IPS-NIHi11 (cell line): ENCODE measurements at regions not wholly inside any gene's neighbourhood (a gene's known extent, or its start where the extent isn't known, plus 50 kb on each side); places are given as distances from the start of the nearest gene placed in this dataset.
"Not testable (repeated sequence)": the region's sequence is repeated elsewhere in the genome, so short reads cannot be mapped to it uniquely, and the experiment has no call there.

Source experiments
- DNase-seq: peaks from one replicate; pipeline ENCODE4 v3.0.0; 2012; ENCODE audit warnings: mixed read lengths, low spot score

DNA sequence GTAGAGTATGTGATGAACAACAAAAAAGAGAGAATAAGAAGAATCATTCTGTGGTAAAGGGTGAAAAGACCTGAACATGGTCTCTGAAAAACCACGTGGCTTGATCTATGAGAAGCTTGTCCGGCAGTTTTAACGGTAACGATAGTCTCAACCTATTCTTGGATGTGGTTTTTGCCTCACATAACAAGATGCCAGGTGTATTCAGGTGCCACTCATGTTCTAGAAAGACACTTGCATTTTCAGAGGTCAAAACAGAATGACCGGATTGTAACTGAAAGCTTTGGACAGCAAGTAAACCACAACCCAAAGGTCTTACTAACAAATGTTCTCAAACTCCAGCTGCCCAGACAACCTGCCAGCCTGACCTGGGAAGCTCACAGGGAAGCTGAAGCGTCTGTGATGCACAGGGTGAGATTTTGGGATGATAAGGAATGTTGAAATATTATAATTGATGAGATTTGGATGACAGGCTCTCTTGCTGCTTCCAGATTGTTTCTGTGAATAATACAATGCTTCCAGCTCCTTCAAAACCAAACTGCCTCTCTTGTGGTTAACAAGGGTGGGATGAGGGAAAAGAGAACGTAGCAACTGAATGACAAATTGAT, 137.4 kb upstream of the GRB10 start:
- no peak for DNase-seq

DNA sequence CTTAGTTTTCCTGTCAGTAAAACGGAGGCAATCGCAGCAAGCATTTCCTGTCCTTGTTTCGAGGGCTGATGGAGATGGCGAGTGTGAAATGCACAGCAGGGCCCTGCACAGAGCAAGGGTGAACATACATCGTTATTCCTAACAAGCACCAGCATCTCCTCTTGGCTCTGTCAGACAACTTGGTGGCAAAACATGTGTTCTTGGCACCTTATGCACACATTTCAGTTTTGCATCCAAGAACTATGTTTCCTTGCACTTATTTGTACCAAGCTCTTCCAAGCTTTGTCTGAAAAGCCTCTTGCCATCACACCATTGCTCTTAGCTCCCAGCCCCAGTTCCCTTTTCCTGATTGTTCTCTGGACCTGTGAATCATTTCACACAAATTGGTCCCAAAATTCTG, 132.9 kb upstream of the GRB10 start:
- no peak for DNase-seq

DNA sequence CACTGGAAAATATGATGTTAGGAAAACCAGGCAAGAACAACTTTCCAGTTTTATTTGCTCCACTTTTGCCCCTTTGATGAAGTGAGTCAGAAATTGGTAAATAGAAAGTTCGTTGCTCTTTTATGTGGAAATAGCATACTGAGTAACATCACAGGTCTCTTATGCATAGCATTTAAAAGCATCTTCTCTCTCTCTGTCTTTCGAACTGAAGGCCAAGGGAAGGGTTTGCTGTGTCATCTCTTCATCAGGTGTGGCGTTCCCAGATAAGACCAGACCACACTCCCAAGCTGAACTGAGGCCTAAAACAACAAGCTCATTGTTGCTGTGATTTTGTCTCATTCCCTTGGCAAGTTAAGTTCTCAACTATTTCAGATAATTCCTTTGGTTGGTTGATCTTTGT, 131.8 kb upstream of the GRB10 start:
- DNase-seq: no peak

DNA sequence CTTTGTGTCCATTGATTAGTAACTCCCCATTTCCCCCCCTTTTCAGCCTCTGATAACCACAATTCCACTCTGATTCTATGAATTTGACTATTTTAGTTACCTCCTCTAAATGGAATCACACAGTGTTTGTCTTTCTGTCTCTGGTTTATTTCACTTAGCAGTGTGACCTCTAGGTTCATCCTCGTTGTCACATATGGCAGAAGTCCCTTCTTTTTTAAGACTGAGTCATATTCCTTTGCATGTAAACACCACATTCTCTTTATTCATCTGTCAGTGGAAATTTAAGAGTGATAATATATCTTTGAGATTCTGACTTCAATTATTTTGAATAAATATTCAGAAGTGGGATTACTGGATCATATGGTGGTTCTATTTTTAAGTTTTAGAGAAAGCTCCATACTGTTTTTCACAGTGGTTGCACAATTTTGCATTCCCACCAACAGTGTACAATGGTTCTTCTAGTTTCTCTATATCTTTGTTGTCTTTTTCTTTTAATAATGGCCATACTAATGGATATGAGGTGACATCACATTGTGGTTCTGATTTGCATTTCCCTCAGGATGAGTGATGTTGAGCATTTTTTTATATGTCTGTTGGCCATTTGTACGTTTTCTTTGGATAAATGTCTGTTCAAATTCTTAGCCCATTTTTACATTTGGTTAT, 126.1 kb upstream of the GRB10 start:
- no peak for DNase-seq

DNA sequence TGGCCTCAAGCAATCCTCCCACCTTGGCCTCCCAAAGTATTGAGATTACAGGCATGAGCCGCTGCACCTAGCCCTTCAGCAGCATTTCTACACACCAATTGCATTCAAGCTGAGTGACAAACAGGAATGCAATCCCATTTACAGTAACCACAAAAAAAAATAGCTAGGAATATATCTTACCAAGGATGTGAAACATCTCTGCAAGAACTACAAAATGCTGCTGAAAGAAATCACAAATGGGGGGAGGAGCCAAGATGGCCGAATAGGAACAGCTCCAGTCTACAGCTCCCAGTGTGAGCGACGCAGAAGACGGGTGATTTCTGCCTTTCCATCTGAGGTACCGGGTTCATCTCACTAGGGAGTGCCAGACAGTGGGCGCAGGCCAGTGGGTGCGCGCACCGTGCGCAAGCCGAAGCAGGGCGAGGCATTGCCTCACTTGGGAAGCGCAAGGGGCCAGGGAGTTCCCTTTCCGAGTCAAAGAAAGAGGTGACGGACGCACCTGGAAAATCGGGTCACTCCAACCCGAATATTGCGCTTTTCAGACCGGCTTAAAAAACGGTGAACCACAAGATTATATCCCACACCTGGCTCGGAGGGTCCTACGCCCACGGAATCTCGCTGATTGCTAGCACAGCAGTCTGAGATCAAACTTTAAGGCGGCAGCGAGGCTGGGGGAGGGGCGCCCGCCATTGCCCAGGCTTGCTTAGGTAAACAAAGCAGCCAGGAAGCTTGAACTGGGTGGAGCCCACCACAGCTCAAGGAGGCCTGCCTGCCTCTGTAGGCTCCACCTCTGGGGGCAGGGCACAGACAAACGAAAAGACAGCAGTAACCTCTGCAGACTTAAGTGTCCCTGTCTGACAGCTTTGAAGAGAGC, 116.1 kb upstream of the GRB10 start:
- not testable (repeated sequence) for DNase-seq

DNA sequence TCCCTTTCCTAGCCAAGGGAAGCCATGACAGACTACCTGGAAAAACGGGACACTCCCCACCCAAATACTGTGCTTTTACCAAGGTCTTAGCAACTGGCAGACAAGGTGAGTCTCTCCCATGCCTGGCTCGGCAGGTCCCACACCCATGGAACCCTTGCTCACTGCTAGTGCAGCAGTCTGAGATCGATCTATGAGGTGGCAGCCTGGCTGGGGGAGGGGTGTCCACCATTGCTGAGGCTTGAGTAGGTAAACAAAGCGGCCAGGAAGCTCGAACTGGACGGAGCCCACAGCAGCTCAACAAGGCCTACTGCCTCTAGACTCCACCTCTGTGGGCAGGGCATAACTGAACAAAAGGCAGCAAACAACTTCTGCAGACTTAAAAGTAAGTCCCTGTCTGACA, 104.4 kb upstream of the GRB10 start:
- not testable (repeated sequence) for DNase-seq

DNA sequence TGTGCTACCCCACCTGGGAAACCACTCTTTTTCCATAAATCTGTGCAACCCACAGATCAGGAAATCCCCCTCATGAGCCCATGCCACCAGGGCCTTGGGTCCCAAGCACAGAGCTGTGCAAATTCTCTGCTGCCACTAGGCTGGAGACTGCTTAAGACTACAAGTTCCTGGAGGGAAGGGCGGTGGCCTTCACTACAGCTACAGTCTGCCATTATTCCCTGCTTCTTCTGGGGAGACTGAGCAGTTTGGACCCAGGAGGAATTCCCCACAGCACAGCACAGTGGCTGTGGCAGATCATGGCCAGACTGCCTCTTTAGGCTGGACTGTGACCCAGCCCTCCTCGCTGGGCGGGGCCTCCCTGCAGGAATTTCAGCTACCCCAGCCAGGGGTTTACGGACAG, 89.7 kb upstream of the GRB10 start:
- no peak for DNase-seq

DNA sequence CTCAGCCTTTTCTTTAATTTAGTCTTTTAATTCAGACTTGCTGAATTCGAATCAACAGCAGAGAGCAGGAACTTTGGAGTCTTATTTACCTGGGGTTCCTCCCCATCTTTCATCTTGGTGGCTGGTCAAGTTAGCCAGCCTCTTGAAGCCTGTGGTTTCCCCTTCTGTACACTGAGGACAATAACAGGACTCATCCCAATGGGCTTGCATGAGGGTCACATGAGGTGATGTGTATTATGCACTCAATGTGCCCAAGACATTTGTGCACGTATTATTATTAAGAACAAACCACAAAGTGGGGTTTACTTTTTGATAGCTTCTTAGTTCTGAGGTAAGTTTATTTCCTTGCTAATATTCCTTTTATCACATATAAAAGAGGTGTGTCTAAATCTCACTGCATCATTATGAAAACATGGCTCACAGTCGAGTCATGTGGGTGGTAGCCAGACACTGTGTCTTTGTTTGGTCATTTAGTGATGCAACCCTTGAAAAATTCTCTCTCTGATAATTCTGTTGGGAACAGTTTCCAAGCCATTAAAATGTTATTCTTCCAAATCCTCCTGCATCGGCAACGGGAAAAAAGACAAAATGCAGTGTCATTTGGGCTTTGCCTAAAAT, 86.5 kb upstream of the GRB10 start:
- no peak for DNase-seq

DNA sequence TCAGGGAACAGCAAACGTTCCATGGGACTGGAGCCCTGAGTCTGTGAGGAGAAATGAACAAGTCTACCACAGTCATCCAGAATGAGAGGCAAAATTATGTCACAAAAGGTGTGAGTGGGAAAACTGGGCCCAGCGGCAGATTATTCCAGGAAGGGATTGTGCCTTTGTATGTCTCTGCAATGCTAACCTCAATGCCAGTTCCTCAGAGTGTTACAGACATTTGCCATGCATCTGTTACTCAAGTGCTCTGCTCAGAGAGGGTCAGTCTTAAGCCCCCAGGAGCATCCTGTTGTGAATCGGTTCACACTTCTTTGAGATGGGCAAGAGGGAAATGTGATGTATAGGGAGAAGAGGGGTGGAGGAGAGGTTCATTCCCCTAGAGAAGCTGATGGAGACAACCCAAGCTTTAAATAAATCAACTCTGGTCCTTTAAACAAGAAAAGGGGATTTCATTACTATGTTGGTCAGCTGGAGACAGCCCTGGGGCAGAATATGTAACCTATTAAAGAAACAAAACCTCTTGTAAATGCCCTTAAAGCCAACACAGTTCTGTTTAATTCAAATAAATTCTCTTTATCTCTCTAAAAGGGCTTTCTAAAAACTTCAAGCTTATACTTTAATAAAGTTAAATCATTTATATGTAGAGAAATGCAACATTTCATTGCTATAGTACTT, 85.9 kb upstream of the GRB10 start:
- DNase-seq: no peak

DNA sequence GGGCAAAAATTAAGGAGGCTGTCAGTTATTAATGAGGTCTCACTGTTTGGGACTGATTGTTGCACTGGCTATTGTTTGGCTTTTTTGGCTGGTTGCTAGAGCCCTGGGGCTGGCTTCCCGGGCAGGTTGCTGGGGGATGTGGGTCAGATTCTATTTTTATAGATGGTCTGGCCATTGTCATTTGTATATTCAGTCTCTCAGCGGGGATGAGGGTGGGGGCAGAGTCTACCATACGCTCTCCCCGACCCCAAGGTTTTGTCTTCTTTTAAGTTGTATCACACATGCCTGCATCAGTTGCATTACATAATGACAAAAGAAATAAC, 84.3 kb upstream of the GRB10 start:
- no peak for DNase-seq

DNA sequence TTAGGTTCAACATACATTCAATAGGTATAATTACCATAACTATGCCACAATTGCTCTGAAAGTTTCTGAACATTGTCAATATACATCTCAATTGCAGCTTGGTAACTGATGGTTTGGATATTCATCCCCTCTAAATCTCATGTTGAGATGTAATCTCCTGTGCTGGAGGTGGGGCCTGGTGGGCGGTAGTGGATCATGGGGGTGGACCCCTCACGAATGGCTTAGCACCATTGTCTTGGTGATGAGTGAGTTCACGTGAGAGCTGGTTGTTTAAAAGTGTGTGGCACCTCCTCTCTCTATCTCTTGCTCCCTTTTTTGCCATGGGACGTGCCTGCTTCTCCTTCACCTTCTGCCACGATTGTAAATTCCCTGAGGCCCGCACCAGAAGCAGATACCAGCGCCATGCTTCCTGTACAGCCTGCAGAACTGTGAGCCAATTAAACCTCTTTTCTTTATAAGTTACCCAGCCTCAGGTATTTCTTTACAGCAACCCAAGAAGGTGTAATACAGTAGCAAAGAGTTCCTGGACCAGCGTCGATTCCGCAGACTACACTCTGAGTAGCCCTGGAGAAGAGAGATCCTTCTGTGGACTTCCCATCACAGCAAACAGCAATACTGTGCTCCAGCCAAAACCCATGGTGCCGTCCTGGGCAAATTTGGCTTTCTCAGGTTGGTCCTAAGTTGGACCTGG, 83.8 kb upstream of the GRB10 start:
- DNase-seq: no peak

DNA sequence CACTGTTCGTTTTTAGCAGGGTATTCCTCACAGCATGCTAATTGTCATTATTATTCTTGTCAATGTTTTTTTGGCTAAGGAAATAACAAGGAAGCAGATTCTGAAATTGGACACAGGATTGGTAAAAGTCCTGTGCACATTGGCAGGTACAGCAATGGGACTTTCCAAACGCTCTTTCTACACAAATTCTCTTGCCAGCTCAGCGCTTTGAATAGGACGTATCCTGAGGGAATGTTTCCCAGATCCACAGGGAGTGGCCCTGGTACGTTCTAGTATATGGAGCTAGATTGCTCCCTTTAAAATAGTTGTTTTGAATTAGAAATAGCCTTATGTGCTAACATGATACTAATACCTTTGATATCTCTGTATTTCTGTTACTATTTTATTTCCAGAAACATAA, 82.8 kb upstream of the GRB10 start:
- no peak for DNase-seq

DNA sequence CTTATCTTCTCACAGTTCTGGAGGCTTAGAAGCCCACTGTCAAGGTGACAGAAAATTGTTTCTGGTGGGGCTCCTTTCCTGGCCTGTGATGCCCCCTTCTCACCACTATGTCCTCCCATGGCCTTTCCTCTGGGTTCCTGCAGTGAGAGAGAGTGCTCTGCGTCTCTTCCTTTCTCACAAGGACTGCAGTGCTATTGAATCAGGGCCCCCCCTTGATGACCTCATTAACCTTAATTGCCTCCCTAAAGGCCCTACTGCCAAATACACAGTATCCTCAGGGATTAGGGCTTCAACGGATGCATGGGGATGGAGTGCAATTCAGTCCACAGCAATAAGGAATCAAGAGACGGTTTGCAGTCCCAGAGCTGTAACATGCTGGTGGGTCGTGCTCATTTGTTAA, 82.0 kb upstream of the GRB10 start:
- no peak for DNase-seq

DNA sequence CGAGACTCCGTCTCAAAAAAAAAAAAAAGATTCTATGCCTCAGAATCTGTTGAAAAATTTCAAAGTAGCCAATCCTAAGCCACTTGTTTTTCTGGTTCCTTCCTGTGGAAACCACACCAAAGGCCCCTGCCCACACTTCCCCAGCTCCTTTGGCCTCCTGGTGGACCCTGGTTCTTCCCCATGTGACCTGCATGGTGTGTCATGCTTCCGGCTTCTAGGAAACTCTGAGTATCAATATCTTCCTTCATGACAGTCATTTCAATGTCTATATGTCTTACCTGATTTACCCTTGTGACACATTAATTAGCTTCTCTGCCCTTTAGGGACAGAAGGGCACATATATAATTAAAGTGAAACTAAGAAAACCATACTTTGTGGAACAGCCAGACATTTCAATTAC, 80.4 kb upstream of the GRB10 start:
- no peak for DNase-seq

DNA sequence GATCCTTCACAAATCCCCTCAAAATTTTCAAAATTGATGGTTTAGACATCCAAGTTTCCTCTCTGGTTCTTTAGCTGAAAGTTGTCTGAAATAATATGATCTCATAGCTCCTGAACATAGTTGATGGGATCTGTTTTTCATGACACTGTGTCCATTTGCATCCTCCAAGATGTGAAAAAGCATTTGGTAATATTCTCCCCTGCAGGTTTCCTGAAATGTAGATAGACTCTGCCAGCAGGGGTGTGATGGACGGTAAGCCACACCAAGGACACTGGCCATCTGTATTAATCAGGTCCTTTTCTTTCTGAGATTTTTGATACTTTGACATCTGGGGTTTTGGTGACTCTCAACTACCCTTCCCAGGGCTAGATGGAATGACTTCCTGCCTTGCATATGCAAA, 79.6 kb upstream of the GRB10 start:
- DNase-seq: no peak

DNA sequence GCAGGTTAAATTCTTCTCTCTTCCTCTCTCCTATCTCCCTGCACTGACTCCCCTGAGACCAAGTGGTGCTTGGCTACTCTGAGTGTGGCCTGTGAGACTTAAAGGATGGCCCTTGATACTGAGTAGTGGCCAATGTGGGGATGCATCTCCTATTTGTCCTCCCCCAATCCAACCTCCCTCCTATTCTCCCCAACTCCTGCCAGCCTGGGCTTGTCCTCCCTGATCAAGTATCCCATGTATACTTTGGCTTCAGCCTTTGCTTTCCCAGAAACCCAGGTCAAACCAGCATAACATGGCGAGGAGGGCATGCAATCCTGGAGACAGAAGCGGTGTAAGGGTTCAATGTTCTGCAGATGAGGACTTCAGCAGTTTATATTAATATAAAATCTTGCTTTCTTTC, 77.9 kb upstream of the GRB10 start:
- DNase-seq: no peak

DNA sequence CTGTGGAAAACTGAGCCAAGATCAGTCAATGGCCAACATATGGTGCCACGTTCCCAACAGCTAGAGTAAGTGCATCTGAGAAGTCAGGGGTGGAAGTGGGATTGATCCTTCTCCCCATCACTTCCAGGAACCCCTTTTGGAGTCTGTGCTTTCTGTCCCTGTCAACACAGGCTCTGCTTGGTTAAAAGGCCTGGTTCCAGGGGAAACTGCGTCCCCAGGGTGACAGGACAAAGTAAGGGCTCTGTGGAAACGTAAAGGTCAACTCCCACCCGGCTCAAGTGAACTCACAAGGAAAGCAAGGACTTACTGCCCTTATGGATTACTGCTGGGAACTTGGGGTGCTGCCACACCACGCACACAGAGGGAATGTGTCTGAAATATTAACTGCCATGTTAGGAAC, 77.5 kb upstream of the GRB10 start:
- no peak for DNase-seq

DNA sequence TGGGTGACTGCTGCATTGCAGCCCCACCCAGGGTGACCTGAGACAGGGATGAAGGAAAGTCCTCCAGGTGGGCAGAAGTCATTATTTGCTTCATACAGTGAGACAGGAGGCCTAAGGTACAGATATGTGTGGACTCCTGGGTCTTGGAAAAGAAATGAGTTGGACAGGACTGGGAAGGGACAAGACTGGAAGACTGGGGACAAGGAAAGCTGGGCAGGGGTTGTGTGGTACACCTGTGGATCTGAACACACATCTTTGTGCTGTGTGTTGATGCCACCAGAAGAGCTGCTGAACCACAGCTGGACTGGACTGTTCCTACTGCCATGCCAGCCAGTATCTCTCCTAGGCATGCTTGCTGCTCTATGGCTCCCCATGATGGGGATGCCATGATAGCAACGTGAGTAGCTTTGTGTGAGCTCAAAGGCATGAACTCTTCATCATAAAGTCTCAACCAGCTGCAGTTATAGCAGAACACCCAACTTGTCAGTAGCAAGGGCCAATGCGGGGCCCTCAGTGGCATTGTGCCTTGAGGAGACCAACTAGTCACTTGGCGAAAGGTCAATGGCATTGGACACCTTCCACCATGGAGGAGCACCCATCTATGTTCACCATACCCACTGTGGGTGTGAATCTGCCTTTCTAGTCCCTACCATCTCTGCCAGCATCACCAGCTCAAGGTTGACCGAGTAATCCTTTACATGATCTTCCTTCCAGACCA, 76.0 kb upstream of the GRB10 start:
- DNase-seq: no peak

DNA sequence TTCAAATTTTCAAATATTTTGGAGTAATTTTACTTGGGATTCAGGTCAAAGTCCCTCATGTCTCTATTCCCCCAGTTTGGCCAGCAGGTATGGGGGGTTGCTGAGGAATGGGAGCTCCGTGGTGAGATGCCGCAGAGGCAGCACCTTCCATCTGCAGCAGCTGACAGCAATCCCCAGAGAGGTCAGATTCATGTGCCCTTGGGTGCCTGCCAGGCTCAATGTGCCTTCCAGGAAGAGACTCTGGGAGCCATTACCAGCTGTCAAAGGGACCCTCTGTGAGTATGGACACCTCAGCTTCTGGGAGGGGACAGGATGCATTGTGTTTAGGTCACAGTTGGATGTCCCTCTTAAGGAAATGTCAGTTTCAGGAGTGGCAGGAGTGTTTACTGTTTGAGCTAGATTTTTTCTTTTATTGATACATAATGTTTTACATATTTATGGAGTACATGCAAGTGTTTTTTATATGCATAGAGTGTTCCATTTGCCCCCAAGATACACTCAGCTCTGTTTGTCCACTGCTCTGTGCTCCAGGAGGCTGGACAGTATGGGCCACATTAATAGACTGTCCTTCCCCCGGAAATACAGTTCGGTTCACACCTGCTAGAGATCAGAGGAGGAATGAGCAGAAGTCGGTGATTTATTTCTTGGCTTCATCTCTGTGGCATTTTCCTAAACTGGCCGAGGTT, 75.3 kb upstream of the GRB10 start:
- no peak for DNase-seq

DNA sequence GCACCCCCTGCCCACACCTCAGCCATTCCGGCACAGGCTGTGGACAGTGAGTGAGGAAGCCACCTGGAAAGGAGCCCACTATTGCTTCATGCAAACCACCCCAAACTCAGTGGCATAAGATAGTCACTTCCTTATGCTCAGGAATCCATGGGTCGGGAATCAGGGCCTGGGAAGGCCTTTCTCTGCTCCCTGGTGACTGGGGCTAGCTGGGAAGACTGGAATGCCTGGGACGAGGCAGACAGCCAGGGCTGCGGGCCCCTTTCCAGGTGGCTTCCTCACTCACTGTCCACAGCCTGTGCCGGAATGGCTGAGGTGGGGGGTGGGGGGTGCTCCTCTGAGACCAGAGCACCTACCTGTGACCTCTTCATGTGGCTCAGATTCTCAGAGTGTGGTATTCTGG, 74.1 kb upstream of the GRB10 start:
- no peak for DNase-seq

DNA sequence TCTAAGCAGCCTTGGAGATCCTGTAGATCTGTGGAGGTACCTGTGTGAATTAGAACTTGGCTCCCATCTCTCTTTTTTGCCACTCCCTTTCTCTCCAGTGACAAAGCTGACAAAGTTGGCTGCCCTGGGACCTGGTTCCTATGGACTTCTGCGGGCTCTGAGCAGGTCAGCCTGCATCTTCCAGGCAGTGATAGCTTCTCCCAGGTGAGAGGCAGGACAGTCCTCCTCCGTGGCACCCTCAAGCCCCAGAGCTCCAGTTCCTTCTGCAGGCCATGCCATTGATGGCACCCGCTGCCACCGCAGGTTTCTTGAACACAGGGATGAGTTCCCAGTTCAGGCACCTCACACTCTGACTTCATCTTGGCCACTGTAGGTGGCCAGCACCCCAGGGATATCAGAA, 73.5 kb upstream of the GRB10 start:
- DNase-seq: no peak
